GM21360 (cell line): ENCODE measurements at regions not wholly inside any gene's neighbourhood (a gene's known extent, or its start where the extent isn't known, plus 50 kb on each side); places are given as distances from the start of the nearest gene placed in this dataset.
"Not testable (repeated sequence)": the region's sequence is repeated elsewhere in the genome, so short reads cannot be mapped to it uniquely, and the experiment has no call there.

Experiments used
- ATAC-seq: cut with Tn5 transposase; IDR thresholded peaks from one replicate; pipeline ENCODE4 v1.9.1; 2021; ENCODE audit warnings: mild to moderate bottlenecking, moderate library complexity; ENCODE audit not compliant: unreplicated experiment

GRCh38 chr4:125262502-125262901, 52.3 kb upstream of the FAT4 start:
- no peak for ATAC-seq

- ATAC-seq, result no peak
These were observed 52.7 kb upstream of the FAT4 start for GRCh38 chr4:125262079-125262478.

GRCh38 chr4:125254106-125254505, 60.6 kb upstream of the FAT4 start:
- ATAC-seq, result no peak

GRCh38 chr4:125244848-125245450, 69.8 kb upstream of the FAT4 start:
- no peak for ATAC-seq

GRCh38 chr4:125243789-125244397, 70.9 kb upstream of the FAT4 start:
- no peak for ATAC-seq

GRCh38 chr4:125235971-125236370, 78.8 kb upstream of the FAT4 start:
- no peak for ATAC-seq

- no peak for ATAC-seq
These were observed 83.1 kb upstream of the FAT4 start for GRCh38 chr4:125231661-125232060.

- ATAC-seq, result no peak
These were observed 85.1 kb upstream of the FAT4 start for GRCh38 chr4:125229596-125230058.

GRCh38 chr4:125225806-125226205, 88.9 kb upstream of the FAT4 start:
- ATAC-seq, result no peak

- ATAC-seq, result no peak
These were observed 114.2 kb upstream of the FAT4 start for GRCh38 chr4:125200556-125200955.

GRCh38 chr4:125198916-125199315, 115.8 kb upstream of the FAT4 start:
- ATAC-seq, result no peak

- not testable (repeated sequence) for ATAC-seq
These were observed 122.8 kb upstream of the FAT4 start for GRCh38 chr4:125191874-125192459.

GRCh38 chr4:125191232-125191631, 123.5 kb upstream of the FAT4 start:
- no peak for ATAC-seq

GRCh38 chr4:125187226-125188176, 127.3 kb upstream of the FAT4 start:
- ATAC-seq, result no peak

GRCh38 chr4:125184116-125184515, 130.6 kb upstream of the FAT4 start:
- ATAC-seq, result no peak

GRCh38 chr4:125181804-125182203, 133.0 kb upstream of the FAT4 start:
- ATAC-seq, result no peak

GRCh38 chr4:125179727-125180126, 135.0 kb upstream of the FAT4 start:
- no peak for ATAC-seq

- no peak for ATAC-seq
These were observed 145.6 kb upstream of the FAT4 start for GRCh38 chr4:125169192-125169591.

GRCh38 chr4:125168531-125168930, 146.2 kb upstream of the FAT4 start:
- ATAC-seq, result no peak

GRCh38 chr4:125166012-125166411, 148.7 kb upstream of the FAT4 start:
- not testable (repeated sequence) for ATAC-seq

GRCh38 chr4:125159001-125159400, 155.8 kb upstream of the FAT4 start:
- no peak for ATAC-seq
